MM.1S (cell line): ENCODE measurements at regions not wholly inside any gene's neighbourhood (a gene's known extent, or its start where the extent isn't known, plus 50 kb on each side); places are given as distances from the start of the nearest gene placed in this dataset.

Experiments used
- DNase-seq: peaks from one replicate; pipeline ENCODE4 v3.0.0-alpha.2; 2015
- H2AFZ ChIP-seq: fragments of 300-600 bp; sonication (generic); 2 replicates; pipeline ENCODE4 v1.6.0; 2016; ENCODE audit warnings: antibody characterized with exemption, low read length
- H3F3A ChIP-seq: fragments of 300-600 bp; sonication (generic); 2 replicates; pipeline ENCODE4 v1.6.1; 2016; ENCODE audit warnings: mild to moderate bottlenecking, antibody characterized with exemption, low read length, moderate library complexity, mixed read lengths; ENCODE audit not compliant: insufficient read depth
- H3K27ac ChIP-seq: fragments of 300-600 bp; sonication (generic); 2 replicates; pipeline ENCODE4 v1.5.1; 2016; ENCODE audit warnings: mild to moderate bottlenecking, low read length
- H3K27me3 ChIP-seq: fragments of 300-600 bp; sonication (generic); replicated peaks from 2 replicates; pipeline ENCODE4 v1.6.0; 2016; ENCODE audit warnings: low read length; ENCODE audit not compliant: insufficient read depth
- H3K36me3 ChIP-seq: fragments of 300-600 bp; sonication (generic); replicated peaks from 2 replicates; pipeline ENCODE4 v1.6.1; 2016; ENCODE audit warnings: mild to moderate bottlenecking, low read length, mixed read lengths; ENCODE audit not compliant: insufficient read depth
- H3K4me1 ChIP-seq: fragments of 300-600 bp; sonication (generic); 2 replicates; pipeline ENCODE4 v1.6.1; 2016; ENCODE audit warnings: low read length, mixed read lengths
- H3K4me2 ChIP-seq: fragments of 300-600 bp; sonication (generic); 2 replicates; pipeline ENCODE4 v1.6.0; 2016; ENCODE audit warnings: low read depth, low read length
- H3K4me3 ChIP-seq: fragments of 300-600 bp; sonication (generic); 2 replicates; pipeline ENCODE4 v1.5.1; 2016; ENCODE audit warnings: low read length, mixed read lengths
- H3K79me2 ChIP-seq: fragments of 300-600 bp; sonication (generic); 2 replicates; pipeline ENCODE4 v1.6.1; 2016; ENCODE audit warnings: mixed run types, low read length, mixed read lengths
- H3K9ac ChIP-seq: fragments of 300-600 bp; sonication (generic); 2 replicates; pipeline ENCODE4 v1.6.1; 2016; ENCODE audit warnings: low read length, mixed read lengths
- H3K9me2 ChIP-seq: fragments of 300-600 bp; sonication (generic); replicated peaks from 2 replicates; pipeline ENCODE4 v1.6.1; 2016; ENCODE audit warnings: mild to moderate bottlenecking, low read length, mixed read lengths; ENCODE audit not compliant: insufficient read depth
- H3K9me3 ChIP-seq: fragments of 300-600 bp; sonication (generic); replicated peaks from 2 replicates; pipeline ENCODE4 v1.6.1; 2016; ENCODE audit warnings: mild to moderate bottlenecking, low read length, mixed read lengths; ENCODE audit not compliant: insufficient read depth
- H4K20me1 ChIP-seq: fragments of 300-600 bp; sonication (generic); 2 replicates; pipeline ENCODE4 v1.6.1; 2016; ENCODE audit warnings: mild to moderate bottlenecking, low read length, moderate library complexity, mixed read lengths; ENCODE audit not compliant: insufficient read depth
- EZH2 ChIP-seq: fragments of 300-600 bp; sonication (generic); optimal IDR thresholded peaks from 2 replicates; pipeline ENCODE3; 2017; ENCODE audit warnings: low read depth, mild to moderate bottlenecking, antibody characterized with exemption, low read length, mixed read lengths
- EZH2phosphoT487 ChIP-seq: fragments of 300-600 bp; sonication (generic); IDR thresholded peaks from 2 replicates; pipeline ENCODE4 v1.6.1; 2018; ENCODE audit warnings: antibody characterized with exemption, low read length
- TF ChIP-seq, protein P1 (sequence below): fragments of 300-600 bp; sonication (generic); IDR thresholded peaks from 2 replicates; pipeline ENCODE4 v1.5.1; 2016; ENCODE audit warnings: antibody characterized with exemption, low read length, mixed read lengths

- Histone ChIP-seq H3K9ac (no peak overlapping the region), H3K27ac (no peak overlapping the region), H4K20me1 (no peaks in the 10 kb centered on the region), H3K9me2 (no peaks in the 10 kb centered on the region), H3K9me3 (no peaks in the 10 kb centered on the region), H3F3A (no peaks in the 10 kb centered on the region), H3K4me3 (no peak overlapping the region), H2AFZ (no peak overlapping the region), H3K79me2 (no peaks in the 10 kb centered on the region), H3K4me2 (no peak overlapping the region), H3K27me3 (no peaks in the 10 kb centered on the region), H3K36me3 (no peaks in the 10 kb centered on the region), H3K4me1 (no peaks in the 10 kb centered on the region)
- TF ChIP-seq EZH2 (no peak), EZH2phosphoT487 (no peak)
- TF ChIP-seq, protein P1, sequence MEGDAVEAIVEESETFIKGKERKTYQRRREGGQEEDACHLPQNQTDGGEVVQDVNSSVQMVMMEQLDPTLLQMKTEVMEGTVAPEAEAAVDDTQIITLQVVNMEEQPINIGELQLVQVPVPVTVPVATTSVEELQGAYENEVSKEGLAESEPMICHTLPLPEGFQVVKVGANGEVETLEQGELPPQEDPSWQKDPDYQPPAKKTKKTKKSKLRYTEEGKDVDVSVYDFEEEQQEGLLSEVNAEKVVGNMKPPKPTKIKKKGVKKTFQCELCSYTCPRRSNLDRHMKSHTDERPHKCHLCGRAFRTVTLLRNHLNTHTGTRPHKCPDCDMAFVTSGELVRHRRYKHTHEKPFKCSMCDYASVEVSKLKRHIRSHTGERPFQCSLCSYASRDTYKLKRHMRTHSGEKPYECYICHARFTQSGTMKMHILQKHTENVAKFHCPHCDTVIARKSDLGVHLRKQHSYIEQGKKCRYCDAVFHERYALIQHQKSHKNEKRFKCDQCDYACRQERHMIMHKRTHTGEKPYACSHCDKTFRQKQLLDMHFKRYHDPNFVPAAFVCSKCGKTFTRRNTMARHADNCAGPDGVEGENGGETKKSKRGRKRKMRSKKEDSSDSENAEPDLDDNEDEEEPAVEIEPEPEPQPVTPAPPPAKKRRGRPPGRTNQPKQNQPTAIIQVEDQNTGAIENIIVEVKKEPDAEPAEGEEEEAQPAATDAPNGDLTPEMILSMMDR: no peak
- no peak for DNase-seq
Observed at GRCh38 chr6:96286503-96286902, 235.1 kb upstream of the UFL1 start.

- no peak overlapping the region for H3K27ac ChIP-seq
- H3K9me2 ChIP-seq: no peaks in the 10 kb centered on the region
- no peak overlapping the region for H3K4me3 ChIP-seq
- H3K9ac ChIP-seq: no peak overlapping the region
- no peak overlapping the region for H3K4me2 ChIP-seq
- H3K27me3 ChIP-seq: no peaks in the 10 kb centered on the region
- no peak overlapping the region for H2AFZ ChIP-seq
- no peaks in the 10 kb centered on the region for H3K4me1 ChIP-seq
- DNase-seq: no peak
- H3K79me2 ChIP-seq: no peaks in the 10 kb centered on the region
- TF ChIP-seq, protein P1: no peak
- TF ChIP-seq EZH2 (no peak), EZH2phosphoT487 (no peak)
- H3F3A ChIP-seq: no peaks in the 10 kb centered on the region
- no peaks in the 10 kb centered on the region for H3K9me3 ChIP-seq
- no peaks in the 10 kb centered on the region for H4K20me1 ChIP-seq
- no peaks in the 10 kb centered on the region for H3K36me3 ChIP-seq
Observed at GRCh38 chr6:96299525-96299924, 222.1 kb upstream of the UFL1 start.

DNA sequence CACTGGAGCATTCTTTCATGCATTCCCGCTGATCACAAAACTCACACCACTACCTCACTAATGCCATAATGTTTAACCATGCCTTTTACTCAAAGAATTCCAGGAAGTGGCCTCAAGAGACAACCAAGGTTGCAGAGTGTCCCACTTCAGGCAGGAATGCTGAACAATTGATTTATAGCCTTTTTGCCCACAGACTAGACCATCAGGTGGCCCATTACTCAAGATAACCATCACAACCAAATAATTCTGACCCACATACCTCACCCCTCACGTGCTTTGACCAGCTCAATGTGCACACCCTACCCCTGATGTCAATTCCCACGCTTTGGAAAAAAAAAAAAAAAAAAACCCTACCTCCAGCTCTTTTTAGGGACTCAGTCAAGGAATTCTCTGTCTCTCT lies 220.6 kb upstream of the UFL1 start:
- Histone ChIP-seq H3K27ac (no peak overlapping the region), H3K79me2 (no peaks in the 10 kb centered on the region), H3F3A (no peaks in the 10 kb centered on the region), H3K4me2 (no peak overlapping the region), H3K4me3 (no peak overlapping the region), H3K36me3 (no peaks in the 10 kb centered on the region), H3K9me2 (no peaks in the 10 kb centered on the region), H3K9ac (no peak overlapping the region), H3K9me3 (no peaks in the 10 kb centered on the region), H3K4me1 (no peaks in the 10 kb centered on the region; the same call in 1 of the 2 replicates), H3K27me3 (no peaks in the 10 kb centered on the region), H2AFZ (no peak overlapping the region), H4K20me1 (no peaks in the 10 kb centered on the region)
- TF ChIP-seq, protein P1: no peak
- TF ChIP-seq EZH2phosphoT487 (no peak), EZH2 (no peak)
- no peak for DNase-seq
